WTC11 (cell line): ENCODE measurements at regions not wholly inside any gene's neighbourhood (a gene's known extent, or its start where the extent isn't known, plus 50 kb on each side); places are given as distances from the start of the nearest gene placed in this dataset.

ENCODE experiments used
- ATAC-seq: fragments of 200-7000 bp; cut with Tn5 transposase; 2 replicates; pipeline ENCODE4 v1.10.0; 2021; ENCODE audit warnings: mild to moderate bottlenecking, moderate library complexity
- CTCF ChIA-PET: fragments of 300-600 bp; sonication (Branson Sonifier 250); formaldehyde crosslinking; loops from one replicate; lab custom pipeline; 2021; ENCODE audit warnings: antibody characterized with exemption; lab: Charles Lee
- POLR2A ChIA-PET: fragments of 350-600 bp; sonication (Branson Sonifier 250); formaldehyde crosslinking; loops from one replicate; lab custom pipeline; 2021; ENCODE audit warnings: antibody characterized with exemption; lab: Charles Lee
- DNase-seq: peaks from one replicate; pipeline ENCODE4 v3.0.0; 2021; ENCODE audit warnings: low spot score
- H3K27ac Mint-ChIP-seq: 2 replicates; pipeline ENCODE4 v1.8.0; 2021; ENCODE audit warnings: mixed read lengths
- H3K27me3 Mint-ChIP-seq: 2 replicates; pipeline ENCODE4 v1.8.0; 2021; ENCODE audit warnings: low read depth, mild to moderate bottlenecking, moderate library complexity, mixed read lengths
- H3K36me3 Mint-ChIP-seq: 2 replicates; pipeline ENCODE4 v1.8.0; 2021; ENCODE audit warnings: mixed read lengths
- H3K4me1 Mint-ChIP-seq: 2 replicates; pipeline ENCODE4 v1.8.0; 2022; ENCODE audit warnings: mixed read lengths
- H3K4me3 Mint-ChIP-seq: 2 replicates; pipeline ENCODE4 v1.8.0; 2021; ENCODE audit warnings: mild to moderate bottlenecking, moderate library complexity, mixed read lengths
- H3K9me3 Mint-ChIP-seq: 2 replicates; pipeline ENCODE4 v1.8.0; 2021; ENCODE audit warnings: mixed read lengths
- ATF1 ChIP-seq: sonication (generic); formaldehyde crosslinking; IDR thresholded peaks from 2 replicates; pipeline ENCODE4 v1.8.1; 2023; ENCODE audit warnings: mild to moderate bottlenecking, moderate library complexity, missing genetic modification reagents
- CREB1 ChIP-seq: sonication (generic); formaldehyde crosslinking; IDR thresholded peaks from 2 replicates; pipeline ENCODE4 v1.8.0; 2023; ENCODE audit warnings: mild to moderate bottlenecking, missing genetic modification reagents
- E2F1 ChIP-seq: sonication (generic); formaldehyde crosslinking; IDR thresholded peaks from 2 replicates; pipeline ENCODE4 v1.8.0; 2022; ENCODE audit warnings: mild to moderate bottlenecking, missing genetic modification reagents
- E2F4 ChIP-seq: sonication (generic); formaldehyde crosslinking; IDR thresholded peaks from 2 replicates; pipeline ENCODE4 v1.8.1; 2022; ENCODE audit warnings: low read depth, mild to moderate bottlenecking, moderate library complexity, missing genetic modification reagents, borderline replicate concordance
- FOXK1 ChIP-seq: sonication (generic); formaldehyde crosslinking; IDR thresholded peaks from 2 replicates; pipeline ENCODE4 v1.8.0; 2022; ENCODE audit warnings: mild to moderate bottlenecking, moderate library complexity, missing genetic modification reagents
- GRHL2 ChIP-seq: fragments of 250-450 bp; sonication (Bioruptor Pico); IDR thresholded peaks from 2 replicates; pipeline ENCODE4 v1.8.0; 2022; ENCODE audit warnings: mild to moderate bottlenecking, moderate library complexity; ENCODE audit not compliant: insufficient replicate concordance, severe bottlenecking
- IRF1 ChIP-seq: sonication (generic); formaldehyde crosslinking; IDR thresholded peaks from 2 replicates; pipeline ENCODE4 v1.8.0; 2023; ENCODE audit warnings: missing genetic modification reagents
- MYBL2 ChIP-seq: sonication (generic); formaldehyde crosslinking; IDR thresholded peaks from 2 replicates; pipeline ENCODE4 v1.8.1; 2023; ENCODE audit warnings: mild to moderate bottlenecking, moderate library complexity, missing genetic modification reagents
- PRDM15 ChIP-seq: sonication (generic); formaldehyde crosslinking; IDR thresholded peaks from 2 replicates; pipeline ENCODE4 v1.8.0; 2022; ENCODE audit warnings: missing genetic modification reagents
- PRRX2 ChIP-seq: fragments of 250-450 bp; sonication (Bioruptor Pico); IDR thresholded peaks from 2 replicates; pipeline ENCODE4 v1.8.0; 2021; ENCODE audit warnings: mild to moderate bottlenecking
- SMAD3 ChIP-seq: sonication (generic); formaldehyde crosslinking; IDR thresholded peaks from 2 replicates; pipeline ENCODE4 v1.8.0; 2022; ENCODE audit warnings: missing genetic modification reagents, mild to moderate bottlenecking, borderline replicate concordance
- TEAD4 ChIP-seq: sonication (generic); formaldehyde crosslinking; IDR thresholded peaks from 2 replicates; pipeline ENCODE4 v1.8.0; 2022; ENCODE audit warnings: mild to moderate bottlenecking, missing genetic modification reagents
- USF1 ChIP-seq: sonication (generic); formaldehyde crosslinking; IDR thresholded peaks from 2 replicates; pipeline ENCODE4 v1.8.0; 2022; ENCODE audit warnings: mild to moderate bottlenecking, missing genetic modification reagents
- ZBTB43 ChIP-seq: sonication (generic); formaldehyde crosslinking; IDR thresholded peaks from 2 replicates; pipeline ENCODE4 v1.8.1; 2023; ENCODE audit warnings: mild to moderate bottlenecking, missing genetic modification reagents
- ZNF121 ChIP-seq: sonication (generic); formaldehyde crosslinking; IDR thresholded peaks from 2 replicates; pipeline ENCODE4 v1.8.0; 2023; ENCODE audit warnings: missing genetic modification reagents
- ZNF138 ChIP-seq: sonication (generic); formaldehyde crosslinking; conservative IDR thresholded peaks from 2 replicates; pipeline ENCODE4 v1.8.1; 2022; ENCODE audit warnings: mild to moderate bottlenecking, moderate library complexity, missing genetic modification reagents
- ZNF219 ChIP-seq: sonication (generic); formaldehyde crosslinking; IDR thresholded peaks from 2 replicates; pipeline ENCODE4 v1.8.0; 2023; ENCODE audit warnings: missing genetic modification reagents, mild to moderate bottlenecking, borderline replicate concordance
- ZNF232 ChIP-seq: sonication (generic); formaldehyde crosslinking; IDR thresholded peaks from 2 replicates; pipeline ENCODE4 v1.8.0; 2022; ENCODE audit warnings: mild to moderate bottlenecking, missing genetic modification reagents
- ZNF263 ChIP-seq: sonication (generic); formaldehyde crosslinking; IDR thresholded peaks from 2 replicates; pipeline ENCODE4 v1.8.1; 2022; ENCODE audit warnings: low read depth, mild to moderate bottlenecking, moderate library complexity, missing genetic modification reagents
- ZNF281 ChIP-seq: sonication (generic); formaldehyde crosslinking; IDR thresholded peaks from 2 replicates; pipeline ENCODE4 v1.8.0; 2023; ENCODE audit warnings: mild to moderate bottlenecking, missing genetic modification reagents

- no peak overlapping the region for H3K4me3 Mint-ChIP-seq
- no peak overlapping the region for H3K27ac Mint-ChIP-seq
- no peak for DNase-seq
- ChIA-PET POLR2A (no interaction called here), CTCF (no interaction called here)
- peaks cover 22% of the 10 kb centered on the region for H3K9me3 Mint-ChIP-seq
- TF ChIP-seq CREB1 (CRISPR knock-in tag): no peak
- no peak for ATAC-seq
- H3K27me3 Mint-ChIP-seq: no peaks in the 10 kb centered on the region
- 0 out of 2 replicates have a peak, but pooled peaks cover 2% of the 10 kb centered on the region for H3K36me3 Mint-ChIP-seq
- H3K4me1 Mint-ChIP-seq: peaks cover 2% of the 10 kb centered on the region; the same call in 1 of the 2 replicates
Measured at GRCh38 chr17:69919789-69920188, 155.2 kb upstream of the KCNJ16 start.

- Mint-ChIP-seq H3K27ac (no peak overlapping the region), H3K36me3 (0 out of 2 replicates have a peak, but pooled peaks cover 2% of the 10 kb centered on the region), H3K9me3 (peaks cover 25% of the 10 kb centered on the region), H3K4me3 (no peak overlapping the region), H3K4me1 (no peaks in the 10 kb centered on the region), H3K27me3 (no peaks in the 10 kb centered on the region)
- POLR2A ChIA-PET: no interaction called here
- DNase-seq (no peak), ATAC-seq (no peak)
- CTCF ChIA-PET: interaction anchor here (1.3 kb wide), 1 partner anchor 314 kb away, joined by 3 read pairs; no protein-coding TSS in a partner anchor
- no peak for TF ChIP-seq ZNF138 (CRISPR knock-in tag)
- no peak for TF ChIP-seq ATF1 (CRISPR knock-in tag)
- no peak for TF ChIP-seq GRHL2 (CRISPR knock-in tag)
- no peak for TF ChIP-seq USF1
- no peak for TF ChIP-seq SMAD3 (CRISPR knock-in tag)
- TF ChIP-seq ZNF219: no peak
- no peak for TF ChIP-seq ZNF232 (CRISPR knock-in tag)
- TF ChIP-seq MYBL2 (CRISPR knock-in tag): no peak
- no peak for TF ChIP-seq ZBTB43 (CRISPR knock-in tag)
- no peak for TF ChIP-seq E2F1 (CRISPR knock-in tag)
- no peak for TF ChIP-seq ZNF263 (CRISPR knock-in tag)
- no peak for TF ChIP-seq ZNF281 (CRISPR knock-in tag)
- no peak for TF ChIP-seq PRDM15
- TF ChIP-seq TEAD4 (CRISPR knock-in tag): no peak
- TF ChIP-seq PRRX2 (CRISPR knock-in tag): no peak
- TF ChIP-seq ZNF121: no peak
- TF ChIP-seq E2F4 (CRISPR knock-in tag): no peak
- no peak for TF ChIP-seq FOXK1 (CRISPR knock-in tag)
- no peak for TF ChIP-seq IRF1 (CRISPR knock-in tag)
Measured at GRCh38 chr17:69921046-69921445, 154.0 kb upstream of the KCNJ16 start.
